Nephron progenitor cell (in vitro differentiated cells): ENCODE measurements at regions not wholly inside any gene's neighbourhood (a gene's known extent, or its start where the extent isn't known, plus 50 kb on each side); places are given as distances from the start of the nearest gene placed in this dataset.

Source experiments
- DNase-seq: peaks from one replicate; pipeline ENCODE4 v3.0.0; 2021
- H3K27ac Mint-ChIP-seq: 2 replicates; pipeline ENCODE4 v1.8.0; 2021; ENCODE audit warnings: mild to moderate bottlenecking, moderate library complexity, mixed read lengths
- H3K27me3 Mint-ChIP-seq: 2 replicates; pipeline ENCODE4 v1.8.0; 2021; ENCODE audit warnings: mild to moderate bottlenecking, low read depth, mixed read lengths; ENCODE audit not compliant: poor library complexity
- H3K36me3 Mint-ChIP-seq: 2 replicates; pipeline ENCODE4 v1.8.0; 2021; ENCODE audit warnings: low read depth, mixed read lengths
- H3K4me1 Mint-ChIP-seq: 2 replicates; pipeline ENCODE4 v1.8.0; 2021; ENCODE audit warnings: mixed read lengths
- H3K4me3 Mint-ChIP-seq: 2 replicates; pipeline ENCODE4 v1.8.0; 2021; ENCODE audit warnings: mild to moderate bottlenecking, moderate library complexity, mixed read lengths
- H3K9me3 Mint-ChIP-seq: 2 replicates; pipeline ENCODE4 v1.8.0; 2021; ENCODE audit warnings: mild to moderate bottlenecking, moderate library complexity, mixed read lengths
- TF ChIP-seq, protein P1 (sequence below): fragments of 200-600 bp; sonication (generic); IDR thresholded peaks from 2 replicates; pipeline ENCODE4 v1.5.0; 2021; ENCODE audit warnings: antibody characterized with exemption

DNA sequence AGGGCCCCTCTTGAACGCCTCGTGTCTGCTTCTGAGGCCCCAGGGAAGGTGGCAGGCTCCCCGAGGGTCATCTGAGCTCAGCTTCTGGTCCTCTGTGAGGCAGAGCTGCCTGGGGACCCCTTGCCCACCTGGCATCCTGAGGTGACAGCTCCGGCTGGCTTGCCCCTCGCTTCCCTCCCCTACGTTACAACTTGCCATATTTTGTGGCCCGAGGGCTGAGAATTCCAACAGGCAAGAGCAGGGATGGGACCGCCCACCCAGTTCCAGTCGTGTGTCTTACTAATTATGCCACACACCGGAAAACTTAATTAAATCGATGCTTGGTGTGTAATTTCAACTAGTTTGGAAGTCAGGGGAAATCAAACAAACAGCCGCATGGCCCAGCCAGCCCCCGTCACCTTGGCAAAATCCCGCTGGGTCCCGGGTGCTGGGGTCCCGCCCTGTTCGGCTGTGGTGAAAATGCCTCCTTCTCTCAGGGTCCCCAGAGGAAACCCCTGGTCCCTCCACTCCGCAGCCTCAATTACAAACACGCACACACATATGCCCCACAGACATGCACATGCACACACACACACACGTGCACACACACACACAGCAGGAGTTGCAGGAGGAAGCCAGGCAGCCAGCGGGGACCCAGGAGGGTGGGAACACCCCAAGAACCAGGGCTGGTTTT is 221.0 kb upstream of the IER5L start:
- H3K4me1 Mint-ChIP-seq: peaks cover 29% of the 10 kb centered on the region
- no peak for DNase-seq
- H3K27ac Mint-ChIP-seq: peak overlapping the region; percentile 49
- TF ChIP-seq, protein P1, sequence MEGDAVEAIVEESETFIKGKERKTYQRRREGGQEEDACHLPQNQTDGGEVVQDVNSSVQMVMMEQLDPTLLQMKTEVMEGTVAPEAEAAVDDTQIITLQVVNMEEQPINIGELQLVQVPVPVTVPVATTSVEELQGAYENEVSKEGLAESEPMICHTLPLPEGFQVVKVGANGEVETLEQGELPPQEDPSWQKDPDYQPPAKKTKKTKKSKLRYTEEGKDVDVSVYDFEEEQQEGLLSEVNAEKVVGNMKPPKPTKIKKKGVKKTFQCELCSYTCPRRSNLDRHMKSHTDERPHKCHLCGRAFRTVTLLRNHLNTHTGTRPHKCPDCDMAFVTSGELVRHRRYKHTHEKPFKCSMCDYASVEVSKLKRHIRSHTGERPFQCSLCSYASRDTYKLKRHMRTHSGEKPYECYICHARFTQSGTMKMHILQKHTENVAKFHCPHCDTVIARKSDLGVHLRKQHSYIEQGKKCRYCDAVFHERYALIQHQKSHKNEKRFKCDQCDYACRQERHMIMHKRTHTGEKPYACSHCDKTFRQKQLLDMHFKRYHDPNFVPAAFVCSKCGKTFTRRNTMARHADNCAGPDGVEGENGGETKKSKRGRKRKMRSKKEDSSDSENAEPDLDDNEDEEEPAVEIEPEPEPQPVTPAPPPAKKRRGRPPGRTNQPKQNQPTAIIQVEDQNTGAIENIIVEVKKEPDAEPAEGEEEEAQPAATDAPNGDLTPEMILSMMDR: no peak
- no peak overlapping the region for H3K4me3 Mint-ChIP-seq
- peaks cover 4% of the 10 kb centered on the region for H3K27me3 Mint-ChIP-seq
- H3K36me3 Mint-ChIP-seq: no peaks in the 10 kb centered on the region
- no peaks in the 10 kb centered on the region for H3K9me3 Mint-ChIP-seq

DNA sequence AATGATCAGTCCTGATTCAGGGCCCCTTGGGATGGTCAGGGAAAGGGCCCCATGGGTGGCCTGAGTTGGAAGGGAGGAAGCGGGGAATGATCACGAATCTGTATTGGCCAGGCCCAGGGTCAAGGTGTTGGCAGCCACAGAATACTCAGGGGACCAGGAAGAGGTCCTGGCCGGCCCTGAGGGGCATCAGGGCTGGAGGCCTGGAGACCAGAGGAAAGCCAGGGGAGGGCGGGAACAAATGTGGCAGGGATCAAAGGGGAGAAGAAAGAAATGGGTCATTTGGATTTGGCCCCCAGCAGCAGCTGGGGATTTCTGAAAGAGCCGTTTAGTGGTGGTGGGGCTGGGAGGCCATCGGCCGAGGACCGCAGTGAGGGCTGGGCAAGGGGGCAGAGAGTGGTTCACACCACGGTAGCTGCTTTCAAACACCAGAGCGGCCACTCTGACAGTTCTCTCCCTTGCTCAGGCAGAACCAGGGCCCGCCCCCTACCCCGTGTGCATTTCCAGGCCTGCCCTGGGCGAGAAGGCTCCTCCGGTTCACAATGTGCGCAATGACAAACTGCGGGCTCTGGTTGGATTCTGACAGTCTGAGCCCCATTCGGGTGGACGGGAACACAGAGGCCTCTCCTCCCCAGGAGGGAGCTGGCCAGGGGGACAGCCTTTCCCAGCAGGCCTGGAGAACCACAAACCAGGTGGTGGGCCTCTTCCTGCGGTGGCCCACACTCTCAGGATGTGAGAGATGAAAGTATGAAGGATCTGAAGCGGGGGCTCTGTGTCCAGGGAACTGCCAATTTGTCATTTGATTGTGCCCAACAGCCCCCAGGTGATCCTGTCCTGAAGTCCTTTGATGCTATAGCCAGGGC is 220.3 kb upstream of the IER5L start:
- Mint-ChIP-seq H3K4me3 (no peak overlapping the region), H3K27ac (peak overlapping the region; percentile 34), H3K4me1 (peaks cover 22% of the 10 kb centered on the region), H3K36me3 (no peaks in the 10 kb centered on the region), H3K9me3 (no peaks in the 10 kb centered on the region), H3K27me3 (peaks cover 4% of the 10 kb centered on the region)
- no peak for DNase-seq
- TF ChIP-seq, protein P1: no peak

DNA sequence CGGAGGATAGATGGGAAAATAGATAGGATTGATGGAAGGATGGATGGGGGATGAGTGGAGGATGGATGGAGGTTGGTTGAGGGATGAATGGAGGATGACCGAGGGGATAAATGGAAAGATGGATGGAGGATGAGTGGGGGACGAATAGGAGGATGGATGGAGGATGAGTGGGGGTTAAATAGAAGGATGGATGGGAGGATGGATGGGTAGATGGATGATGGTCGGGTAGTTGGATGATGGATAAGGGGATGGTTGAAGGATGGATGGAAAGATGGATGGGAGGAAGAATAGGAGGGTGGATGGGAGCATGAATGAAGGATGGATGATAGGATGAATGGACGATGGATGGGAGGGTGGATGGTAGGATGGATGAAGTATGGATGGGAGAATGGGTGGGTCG is 219.3 kb upstream of the IER5L start:
- H3K36me3 Mint-ChIP-seq: no peaks in the 10 kb centered on the region
- H3K27ac Mint-ChIP-seq: no peak overlapping the region
- H3K9me3 Mint-ChIP-seq: no peaks in the 10 kb centered on the region
- TF ChIP-seq, protein P1: no peak
- no peak for DNase-seq
- H3K4me1 Mint-ChIP-seq: peaks cover 21% of the 10 kb centered on the region
- no peak overlapping the region for H3K4me3 Mint-ChIP-seq
- H3K27me3 Mint-ChIP-seq: peaks cover 4% of the 10 kb centered on the region

DNA sequence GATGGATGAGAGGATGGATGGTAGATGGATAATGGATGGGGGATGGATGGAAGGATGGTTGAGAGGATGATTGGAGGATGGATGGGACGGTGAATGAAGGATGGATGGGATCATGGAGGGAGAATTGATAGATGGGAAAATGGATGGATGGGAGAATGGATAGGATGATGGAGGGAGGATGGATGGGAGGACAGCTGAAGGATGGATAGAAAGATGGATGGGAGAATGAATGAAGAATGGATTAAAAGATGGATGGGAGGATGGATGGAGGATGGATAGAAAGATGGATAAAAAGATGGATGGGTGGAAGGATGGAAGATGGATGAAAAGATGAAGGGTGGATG is 218.3 kb upstream of the IER5L start:
- no peak overlapping the region for H3K4me3 Mint-ChIP-seq
- no peak overlapping the region for H3K27ac Mint-ChIP-seq
- H3K9me3 Mint-ChIP-seq: no peaks in the 10 kb centered on the region
- no peaks in the 10 kb centered on the region for H3K36me3 Mint-ChIP-seq
- peaks cover 20% of the 10 kb centered on the region for H3K4me1 Mint-ChIP-seq
- no peak for DNase-seq
- H3K27me3 Mint-ChIP-seq: peaks cover 4% of the 10 kb centered on the region
- TF ChIP-seq, protein P1: no peak

DNA sequence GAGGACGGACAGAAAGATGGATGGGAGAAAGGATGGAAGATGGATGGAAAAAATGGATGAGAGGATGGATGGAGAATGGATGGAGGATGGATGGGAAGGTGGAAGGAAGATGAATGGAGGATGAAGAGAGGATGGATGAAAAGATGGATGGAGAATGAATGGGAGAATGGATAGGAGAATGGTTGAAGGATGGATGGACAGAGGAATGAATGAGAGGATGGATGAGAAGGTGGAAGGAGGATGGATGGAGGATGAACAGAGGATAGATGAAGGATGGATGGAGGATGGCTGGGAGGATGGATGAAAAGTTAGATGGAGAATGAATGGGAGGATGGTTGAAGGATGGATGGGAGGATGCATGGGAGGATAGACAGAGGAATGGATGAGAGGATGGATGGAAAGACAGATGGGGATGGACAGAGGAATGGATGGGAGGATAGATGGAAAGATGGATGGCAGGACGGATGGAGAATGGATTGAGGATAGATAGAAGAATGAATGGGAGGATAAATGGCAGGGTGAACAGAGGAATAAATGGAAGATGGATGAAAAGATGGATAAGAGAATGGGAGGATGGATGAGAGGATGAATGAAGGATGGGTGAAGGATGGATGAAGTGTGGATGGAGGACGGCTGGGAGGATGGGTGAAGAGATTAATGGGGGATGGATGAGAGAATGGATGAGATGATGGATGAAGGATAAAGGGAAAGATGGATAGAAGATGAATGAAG is 217.7 kb upstream of the IER5L start:
- DNase-seq: no peak
- Mint-ChIP-seq H3K27ac (no peak overlapping the region), H3K4me1 (peaks cover 19% of the 10 kb centered on the region), H3K4me3 (no peak overlapping the region), H3K27me3 (peaks cover 4% of the 10 kb centered on the region), H3K36me3 (no peaks in the 10 kb centered on the region), H3K9me3 (no peaks in the 10 kb centered on the region)
- TF ChIP-seq, protein P1: no peak
